ENCODE measurements at regions not wholly inside any gene's neighbourhood (a gene's known extent, or its start where the extent isn't known, plus 50 kb on each side); places are given as distances from the start of the nearest gene placed in this dataset.

DNA sequence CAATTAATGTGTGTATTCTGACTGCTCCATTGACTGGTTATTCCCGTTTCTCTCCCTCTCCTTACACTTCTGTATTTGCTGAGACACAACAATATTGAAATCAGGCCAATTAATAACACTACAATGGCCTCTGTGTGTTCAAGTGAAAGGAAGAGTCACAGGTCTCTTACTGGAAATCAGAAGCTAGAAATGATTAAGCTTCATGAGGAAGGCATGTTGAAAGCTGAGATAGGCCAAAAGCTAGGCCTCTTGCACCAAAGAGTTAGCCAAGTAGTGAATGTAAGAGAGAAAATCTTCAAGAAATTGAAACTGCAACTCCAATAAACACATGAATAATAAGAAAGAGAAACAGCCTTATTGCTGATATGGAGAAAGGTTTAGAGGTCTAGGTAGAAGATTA lies 489.5 kb upstream of the CITED2 start:
- no peak for TF ChIP-seq EZH2 (IDR thresholded peaks at IDR 0.05; ENCODE audit: insufficient read depth, poor library complexity, severe bottlenecking)
- TF ChIP-seq EZH2phosphoT487 (IDR thresholded peaks at IDR 0.05; ENCODE audit: insufficient read depth, low read depth): no peak

Measured in GM23248 (cell line).